SKM-1 treated with dmso at 0.1 percent for 144 hours (cell line): ENCODE measurements at regions not wholly inside any gene's neighbourhood (a gene's known extent, or its start where the extent isn't known, plus 50 kb on each side); places are given as distances from the start of the nearest gene placed in this dataset.
"Not testable (repeated sequence)": the region's sequence is repeated elsewhere in the genome, so short reads cannot be mapped to it uniquely, and the experiment has no call there.

Experiments used
- DNase-seq: peaks from one replicate; lab custom pipeline; 2025; ENCODE audit not compliant: unreplicated experiment; lab: John Stamatoyannopoulos, UW

DNA sequence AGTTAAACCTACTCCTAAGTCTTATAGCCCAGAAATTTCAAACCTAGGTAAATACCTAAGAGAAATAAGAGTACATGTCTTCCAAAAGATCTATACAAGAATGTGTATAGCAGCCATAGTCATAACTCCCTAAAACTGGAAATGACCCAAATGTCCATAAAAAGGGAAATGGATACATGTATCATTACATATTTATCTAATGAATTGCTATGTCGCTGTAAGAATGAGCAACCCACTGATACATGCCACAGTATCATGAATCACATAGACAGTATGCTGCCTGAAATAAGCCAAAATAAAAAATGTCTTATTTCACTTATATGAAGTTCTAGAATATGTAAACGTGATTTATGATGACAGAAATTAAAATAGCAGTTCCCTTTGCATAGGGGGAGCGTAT is 679.5 kb downstream of the MAFB start:
- no peak for DNase-seq

DNA sequence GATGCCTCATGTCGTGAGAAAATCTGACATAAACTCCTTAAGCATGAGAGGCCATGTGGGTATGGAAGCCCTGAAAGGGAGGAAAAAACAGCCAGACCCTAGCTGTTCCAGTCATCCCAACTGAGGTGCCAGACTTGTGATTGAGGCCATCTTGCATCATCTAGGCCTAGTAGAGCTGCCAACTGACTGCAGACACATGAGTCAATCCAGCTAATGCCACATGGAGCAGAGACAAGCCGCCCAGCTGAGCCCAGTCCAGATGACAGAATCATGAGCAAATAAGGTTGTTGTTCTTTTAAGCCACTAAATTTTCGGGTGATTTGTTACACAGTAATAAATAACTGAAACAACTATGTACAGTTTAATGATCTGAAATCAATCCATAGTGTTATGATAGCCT is 680.9 kb downstream of the MAFB start:
- DNase-seq, result no peak

DNA sequence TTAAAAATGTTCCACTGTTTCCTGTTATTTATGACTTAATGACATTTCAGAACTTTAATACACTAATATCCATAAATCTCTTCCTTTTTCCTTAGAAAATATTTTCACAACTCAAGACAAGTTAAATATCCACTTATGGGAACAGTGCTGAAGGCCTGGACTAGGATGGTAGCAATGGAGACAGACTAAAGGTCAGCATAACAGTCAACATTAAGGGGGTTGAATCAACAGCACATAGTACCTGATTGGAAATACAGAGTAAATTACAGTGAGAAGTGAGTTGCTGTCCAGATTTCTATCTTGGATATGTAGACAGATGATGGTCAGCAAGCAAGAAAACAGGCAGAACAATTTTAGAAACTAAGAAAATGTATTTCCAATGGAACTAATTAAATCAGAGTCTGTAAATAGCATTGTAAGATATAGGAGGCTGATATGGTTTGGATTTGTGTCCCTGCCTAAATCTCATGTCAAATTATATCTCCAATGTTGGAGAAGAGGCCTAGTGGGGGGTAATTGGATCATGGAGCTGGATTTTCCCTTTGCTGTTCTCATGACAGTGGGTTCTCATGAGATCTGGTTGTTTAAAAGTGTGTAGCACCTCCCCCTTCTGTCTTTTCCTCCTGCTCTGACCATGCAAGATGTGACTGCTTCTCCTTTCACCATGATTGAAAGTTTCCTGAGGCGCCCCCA is 682.7 kb downstream of the MAFB start:
- no peak for DNase-seq

DNA sequence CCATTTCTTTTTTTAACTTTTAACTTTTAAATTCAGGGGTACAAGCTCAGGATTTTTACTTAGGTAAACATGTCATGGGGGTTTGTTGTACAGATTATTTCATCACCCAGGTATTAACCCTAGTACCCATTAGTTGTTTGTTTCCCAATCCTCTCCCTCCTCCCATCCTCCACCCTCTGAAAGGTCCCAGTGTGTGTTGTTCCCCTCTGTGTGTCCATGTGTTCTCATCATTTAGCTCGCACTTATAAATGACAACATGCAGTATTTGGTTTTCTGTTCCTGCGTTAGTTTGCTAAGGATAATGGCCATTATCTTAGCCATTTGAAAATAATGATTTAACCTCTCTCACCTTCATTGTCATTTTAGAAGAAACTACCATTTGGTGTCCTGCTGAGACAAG is 684.9 kb downstream of the MAFB start:
- not testable (repeated sequence) for DNase-seq

DNA sequence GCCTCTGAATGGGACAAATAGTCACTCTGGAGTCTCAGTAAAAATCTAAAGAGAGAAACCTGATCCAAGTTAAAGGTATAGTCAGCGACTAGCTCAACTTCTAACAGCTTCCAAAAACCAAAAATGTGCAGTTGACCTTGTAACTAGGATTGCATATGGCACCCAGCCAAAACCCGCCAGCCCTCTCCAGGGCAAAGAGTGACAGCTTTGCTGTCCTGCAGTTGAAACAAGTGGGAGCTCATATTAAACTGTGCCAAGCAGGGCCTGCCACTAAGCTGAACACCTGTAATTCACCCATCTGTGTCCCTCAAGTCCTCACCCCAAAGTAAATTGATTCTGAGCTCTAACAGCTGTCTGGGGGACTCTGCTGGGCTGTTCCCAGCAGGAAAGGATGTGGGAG is 695.3 kb downstream of the MAFB start:
- no peak for DNase-seq

DNA sequence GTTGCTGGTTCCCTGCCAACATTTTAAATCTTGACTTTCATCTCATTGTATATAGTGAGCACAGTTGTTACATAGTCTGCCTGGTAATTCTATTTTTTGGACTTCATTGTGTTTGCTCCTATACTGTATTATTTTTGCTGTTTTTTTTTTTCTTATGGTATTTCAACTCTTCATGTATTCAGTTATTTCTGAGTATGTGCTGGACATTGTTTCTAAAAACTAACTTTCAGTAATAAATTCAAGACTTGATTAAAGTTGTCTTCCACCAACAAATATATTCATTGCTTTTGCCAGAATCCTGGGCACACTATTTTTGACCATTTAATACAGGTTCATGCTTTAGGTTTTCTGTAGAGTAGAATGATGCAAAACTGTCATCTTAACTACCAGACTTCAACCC is 698.3 kb downstream of the MAFB start:
- DNase-seq, result no peak

DNA sequence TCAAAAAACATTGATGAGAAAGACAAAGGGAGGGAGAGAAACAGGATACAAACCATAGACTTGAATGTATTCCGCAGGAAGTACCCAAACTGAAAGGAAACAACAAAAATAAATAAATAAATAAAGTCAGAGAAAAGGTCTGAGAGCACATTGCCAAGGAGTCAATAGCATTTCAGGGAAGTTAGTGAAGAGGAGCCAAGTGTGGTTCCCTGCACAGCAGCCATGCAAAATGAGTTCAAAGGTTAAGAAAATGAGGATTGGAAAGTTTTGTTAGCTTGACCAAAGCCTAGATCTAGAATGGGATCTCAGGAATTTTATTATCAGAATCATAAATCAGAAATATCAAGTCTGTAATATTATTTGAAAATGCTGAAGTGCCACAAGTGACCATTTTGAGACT is 700.0 kb downstream of the MAFB start:
- no peak for DNase-seq

DNA sequence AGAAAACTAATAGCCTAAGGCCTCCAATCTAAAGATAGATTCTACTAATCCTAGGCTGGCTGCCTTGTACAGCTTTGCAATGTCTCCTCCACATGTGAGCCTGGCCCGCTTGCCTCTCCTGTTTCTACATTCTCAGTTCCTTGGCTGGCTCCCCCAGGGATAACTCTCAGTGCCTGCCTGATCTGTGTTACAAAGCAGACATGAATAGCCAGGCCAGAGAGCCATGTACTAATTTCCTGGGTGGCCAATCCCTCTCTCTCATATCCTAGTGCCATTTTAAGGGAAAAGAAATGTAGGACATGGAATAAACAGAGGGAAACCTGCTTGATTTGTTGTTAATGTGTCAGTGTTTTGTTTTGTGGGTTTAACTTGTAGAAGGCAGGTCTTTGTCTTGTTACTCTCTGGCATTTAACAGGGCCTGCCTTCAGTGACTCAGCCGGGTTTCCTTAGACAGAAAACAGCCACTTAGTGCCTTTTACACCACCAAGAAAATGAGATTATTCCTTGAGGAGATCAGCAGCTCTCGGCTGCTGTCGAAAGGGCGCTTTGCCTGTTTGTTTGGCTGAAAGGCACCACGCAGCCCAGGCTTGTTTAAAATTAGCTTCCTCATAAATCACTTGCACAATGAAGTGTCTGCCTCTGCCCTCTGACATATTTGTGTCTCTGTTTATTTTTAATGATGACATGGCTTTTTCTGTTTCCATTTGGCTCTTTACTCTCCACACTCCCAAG is 702.7 kb downstream of the MAFB start:
- DNase-seq, result no peak

DNA sequence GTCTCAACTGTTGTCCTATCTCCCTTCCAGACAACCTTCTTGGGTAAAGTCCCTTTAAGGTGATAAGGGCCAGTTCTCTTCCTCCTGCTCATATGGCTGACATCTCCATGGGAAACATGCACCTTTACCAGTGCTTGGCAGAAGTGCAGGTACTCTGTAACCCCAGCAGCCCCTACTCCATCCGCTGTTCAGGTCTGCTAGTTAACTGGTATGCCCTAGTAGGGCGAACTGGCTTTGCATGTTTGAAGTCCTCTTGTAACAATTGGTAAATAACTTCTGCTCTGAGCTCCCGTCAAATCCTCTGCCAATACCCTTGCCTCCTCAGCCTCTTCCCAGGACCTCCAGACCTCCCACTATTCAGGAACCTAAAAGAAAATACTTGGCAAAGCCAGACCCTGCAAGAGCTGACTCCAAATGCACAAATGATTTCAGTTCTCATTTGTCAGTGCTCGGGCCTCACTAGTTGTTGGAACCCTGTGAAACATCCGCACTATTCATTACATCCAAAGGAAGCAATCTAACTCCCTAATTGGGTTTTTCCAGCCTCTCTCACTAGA is 703.7 kb downstream of the MAFB start:
- DNase-seq, result no peak

DNA sequence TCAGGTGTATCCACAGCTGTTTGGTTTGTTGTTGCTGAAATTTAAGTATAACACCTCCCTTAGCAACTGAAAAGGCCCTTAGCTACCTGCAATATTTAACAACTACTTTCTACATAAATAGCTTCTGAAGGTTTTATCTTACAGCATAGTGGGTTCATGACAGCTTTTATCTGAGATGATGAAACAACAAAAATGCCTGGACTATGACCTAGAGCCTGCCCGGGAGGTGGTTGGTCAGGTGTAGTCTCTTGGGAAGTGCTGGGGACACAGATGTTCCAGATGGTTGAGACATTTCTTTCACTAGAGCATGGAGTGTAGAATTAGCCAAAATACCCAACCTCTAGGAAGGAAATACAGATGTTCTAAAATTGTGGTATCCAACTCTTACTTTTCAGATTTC is 705.4 kb downstream of the MAFB start:
- DNase-seq, result no peak

DNA sequence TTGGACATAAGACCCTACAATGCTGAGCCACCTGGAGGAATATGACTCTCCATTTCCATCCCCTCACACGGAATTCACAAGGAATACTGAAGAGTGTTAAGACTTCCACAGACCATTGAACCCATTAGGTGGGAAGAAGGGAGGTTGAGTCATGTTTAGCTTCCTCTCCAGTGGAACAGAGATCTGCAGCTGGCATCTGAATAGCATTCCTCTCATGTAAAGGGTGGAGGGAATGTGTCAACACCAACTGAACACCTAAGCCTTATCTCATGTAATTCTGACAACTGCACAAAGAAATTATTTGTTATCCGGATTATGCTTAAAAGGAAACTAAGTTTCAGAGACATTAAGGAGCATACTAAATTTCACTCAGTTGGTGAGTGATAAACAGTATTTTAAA is 705.9 kb downstream of the MAFB start:
- no peak for DNase-seq

DNA sequence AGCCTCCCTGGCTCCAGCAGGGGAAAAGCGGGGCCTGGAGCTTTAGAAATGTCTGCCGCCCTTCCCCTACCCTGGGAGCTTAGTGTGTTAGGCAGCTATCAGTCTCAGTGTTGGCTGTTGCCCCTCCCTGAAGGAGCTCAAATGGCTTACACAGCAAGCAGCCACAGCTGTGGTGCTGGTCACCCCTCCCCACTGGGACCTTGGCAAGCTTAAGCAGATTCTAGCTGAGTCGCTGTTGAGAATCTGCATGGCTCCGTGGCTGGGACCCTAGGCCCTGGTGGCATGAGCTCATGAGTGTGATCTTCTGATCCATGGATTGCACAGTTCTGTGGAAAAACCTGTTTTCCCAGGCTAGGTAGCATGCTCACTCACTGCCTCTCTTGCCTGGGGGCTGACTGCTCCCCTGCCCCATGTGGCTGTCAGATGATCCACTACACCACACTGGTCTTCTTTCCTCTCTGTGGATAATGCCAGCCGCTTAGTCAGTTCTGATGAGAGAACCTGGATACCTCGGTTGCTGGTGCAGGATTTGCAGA is 714.0 kb downstream of the MAFB start:
- DNase-seq, result no peak

DNA sequence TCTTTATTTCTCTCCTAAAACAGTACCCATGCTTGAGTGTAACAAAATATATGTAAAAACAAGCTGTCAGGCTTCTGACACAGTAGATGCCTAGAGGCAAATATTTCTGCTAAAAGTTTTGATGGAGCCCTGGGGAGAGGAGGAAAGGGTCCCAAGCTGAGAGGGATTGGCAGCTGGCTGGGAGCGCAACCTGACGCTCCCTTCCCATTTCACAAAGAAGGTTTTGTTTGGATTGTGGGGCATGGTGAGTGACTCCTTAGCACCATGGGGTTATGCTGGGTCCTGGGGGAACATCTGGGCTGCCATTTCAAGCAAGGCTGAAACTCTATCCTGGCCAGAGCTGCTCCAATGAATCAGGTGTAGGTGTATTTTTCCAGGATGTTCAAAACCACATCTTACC is 720.5 kb downstream of the MAFB start:
- no peak for DNase-seq

DNA sequence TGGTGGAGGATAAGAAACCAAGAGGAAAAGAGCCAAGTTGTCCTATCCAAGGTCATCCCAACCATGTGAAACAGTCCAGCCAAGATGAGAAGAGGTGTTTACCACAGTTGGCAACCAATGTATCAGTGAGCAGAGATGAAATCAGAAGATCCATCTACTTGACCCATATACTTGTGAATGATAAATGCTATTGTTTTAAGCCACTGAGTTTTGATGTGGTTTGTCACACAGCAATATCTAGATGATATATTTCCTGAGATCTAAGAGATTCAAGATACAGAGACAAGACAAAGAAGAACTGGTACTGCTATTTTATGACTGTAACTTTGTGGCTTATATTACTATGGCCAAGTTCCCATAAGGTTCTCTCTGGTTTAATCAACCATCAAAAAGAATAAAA is 721.2 kb downstream of the MAFB start:
- DNase-seq, result no peak

DNA sequence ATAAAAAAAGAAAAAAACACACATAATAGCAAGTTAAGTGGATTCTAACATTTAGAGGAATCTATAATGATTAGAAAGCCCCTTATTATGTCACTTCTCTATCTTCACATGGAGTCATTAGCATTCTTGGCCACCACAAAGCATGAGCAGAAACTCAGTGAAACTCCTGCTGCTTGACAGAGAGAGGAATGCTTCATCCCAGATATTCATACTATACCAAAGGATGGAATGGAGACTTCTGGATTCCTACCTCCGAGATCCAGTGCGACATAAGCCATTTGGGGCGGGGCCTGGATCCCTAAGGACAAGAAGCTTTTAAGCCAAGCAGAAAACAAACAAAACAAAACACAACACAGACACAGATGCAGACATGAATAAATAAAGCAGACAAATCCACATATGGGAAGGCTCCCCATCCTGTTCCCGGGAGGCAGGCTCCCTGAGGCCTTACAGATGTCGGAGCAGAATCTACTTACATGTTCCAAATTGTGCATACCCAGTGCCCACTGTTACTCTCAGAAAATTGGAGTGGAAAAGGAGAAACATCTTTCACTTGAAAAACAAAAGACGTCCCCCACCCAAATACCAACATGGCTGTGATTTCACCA is 727.3 kb downstream of the MAFB start:
- DNase-seq, result no peak

DNA sequence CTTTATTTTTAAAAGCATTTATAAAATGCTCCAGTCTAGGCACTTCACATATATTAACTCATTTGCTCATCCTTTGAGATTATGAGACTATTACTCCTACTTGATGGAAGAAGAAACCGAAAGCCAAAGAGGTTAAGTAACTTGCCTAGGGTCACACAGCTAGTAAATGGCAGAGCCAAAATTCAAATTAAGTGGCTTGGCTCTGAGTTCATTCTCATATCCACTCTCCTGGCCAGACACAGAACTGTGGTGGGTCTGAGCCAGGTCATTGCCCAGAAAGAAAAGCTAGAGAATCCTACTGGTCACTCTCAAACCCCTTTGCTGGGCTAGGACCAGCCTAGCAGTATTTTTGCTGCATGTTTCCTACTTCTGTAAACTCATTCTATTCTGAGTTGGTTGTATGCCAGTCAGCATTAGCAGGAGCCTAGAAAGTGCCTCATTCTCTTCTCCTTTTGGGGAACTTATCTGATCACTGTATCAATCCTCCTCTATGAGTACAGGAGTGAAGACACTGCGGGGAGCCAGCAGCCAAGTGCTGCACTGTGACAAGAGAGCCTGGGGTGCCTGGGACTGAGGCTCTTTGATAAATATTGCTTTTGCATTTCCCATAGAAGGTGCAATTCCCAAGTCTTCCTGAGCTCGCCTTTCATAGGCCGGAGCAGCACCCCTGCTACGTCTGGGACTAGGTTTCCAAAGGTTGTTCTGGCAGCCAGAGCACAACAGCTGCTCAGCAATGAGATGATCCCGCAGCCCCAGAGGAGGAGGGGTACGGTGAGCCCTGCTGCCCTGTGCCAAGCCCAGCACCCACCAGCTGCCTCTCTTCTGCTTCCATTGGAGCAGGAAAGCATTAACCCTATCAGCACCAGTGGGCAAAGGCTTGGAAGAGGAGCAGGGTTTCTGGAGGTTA is 728.3 kb downstream of the MAFB start:
- no peak for DNase-seq

DNA sequence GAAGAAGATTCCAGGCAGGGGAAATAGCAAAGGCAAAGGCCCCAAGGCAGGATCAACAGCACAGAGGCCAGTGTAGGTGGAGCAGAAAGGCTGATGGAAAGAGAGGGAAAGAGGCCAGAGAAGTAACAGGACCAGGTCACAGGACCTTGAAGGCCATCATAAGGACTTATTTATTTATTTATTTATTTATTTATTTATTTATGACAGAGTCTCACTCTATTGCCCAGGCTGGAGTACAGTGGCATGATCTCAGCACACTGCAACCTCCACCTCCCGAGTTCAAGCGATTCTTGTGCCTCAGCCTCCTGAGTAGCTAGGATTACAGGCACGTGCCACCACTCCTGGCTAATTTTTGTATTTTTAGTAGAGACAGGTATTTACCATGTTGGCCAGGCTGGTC is 731.1 kb downstream of the MAFB start:
- not testable (repeated sequence) for DNase-seq

DNA sequence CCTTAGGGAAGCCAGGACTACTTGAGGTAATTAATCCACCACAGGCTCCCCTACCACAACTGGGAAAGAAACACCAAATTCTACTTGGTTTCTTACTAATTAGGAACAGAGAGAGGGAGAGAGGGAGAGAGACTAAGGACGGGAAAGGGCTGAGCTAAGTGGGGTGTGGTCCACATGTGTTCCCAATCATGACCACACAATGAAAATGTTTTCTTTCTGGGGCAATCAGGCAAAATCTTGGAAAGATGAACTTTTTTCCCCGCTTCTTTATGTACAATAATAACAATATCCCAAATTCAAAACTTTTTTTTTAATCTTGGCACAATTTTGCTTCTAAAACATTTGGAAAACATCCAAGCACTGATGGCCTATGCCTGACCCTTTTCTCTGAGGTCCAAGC is 734.4 kb downstream of the MAFB start:
- no peak for DNase-seq

DNA sequence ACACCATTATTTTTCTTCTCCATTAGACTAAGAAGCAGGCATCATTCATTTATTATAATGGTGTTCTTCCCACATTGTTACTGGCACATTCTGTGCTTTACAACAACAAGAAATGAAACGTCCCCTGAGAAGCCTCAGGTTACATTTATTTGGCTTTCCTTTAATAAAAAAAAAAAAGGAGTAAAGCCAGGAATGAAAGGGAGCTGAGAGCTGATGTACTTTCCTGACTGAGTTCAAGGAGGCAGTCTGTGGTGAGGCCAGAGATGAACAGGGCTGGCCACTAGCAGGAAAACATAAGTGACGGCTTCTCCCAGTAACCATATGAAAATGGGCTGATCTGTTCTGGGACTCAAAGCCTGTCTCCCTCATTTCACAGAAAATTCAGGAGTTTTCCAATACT is 742.1 kb downstream of the MAFB start:
- no peak for DNase-seq

DNA sequence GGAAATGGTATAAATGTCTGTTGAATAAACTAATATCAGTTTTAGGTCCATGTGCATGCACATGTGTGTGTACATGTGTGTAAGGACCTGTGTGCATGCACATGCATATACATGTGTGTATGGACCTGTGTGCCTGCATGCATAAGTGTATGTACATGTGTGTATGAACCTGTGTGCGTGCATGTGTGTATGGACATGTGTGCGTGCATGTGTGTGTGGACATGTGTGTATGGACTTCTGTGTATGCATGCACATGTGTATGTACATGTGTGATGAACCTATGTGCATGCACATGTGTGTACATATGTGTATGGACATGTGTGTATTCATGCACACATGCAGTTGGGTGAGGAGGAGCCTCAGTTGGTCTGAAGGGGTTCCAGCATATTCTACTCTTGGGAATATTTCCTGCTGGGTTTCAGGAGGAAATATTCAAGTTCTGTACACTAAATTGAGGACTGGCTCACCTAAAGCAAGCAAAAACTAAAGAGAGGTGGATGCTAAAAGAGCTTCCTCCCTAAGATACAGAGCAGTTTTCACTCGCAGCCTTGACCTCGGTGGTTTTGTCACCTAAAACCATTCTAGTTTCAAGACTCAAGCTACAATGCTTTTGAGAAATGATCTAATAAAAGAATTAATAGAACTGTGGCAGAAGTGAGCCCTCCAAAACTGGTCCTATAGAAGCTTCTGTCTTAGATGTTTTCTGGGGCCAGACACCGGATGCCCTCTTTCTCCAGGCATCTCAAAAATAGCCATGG is 742.8 kb downstream of the MAFB start:
- no peak for DNase-seq
